H9 (cell line): ENCODE measurements at regions not wholly inside any gene's neighbourhood (a gene's known extent, or its start where the extent isn't known, plus 50 kb on each side); places are given as distances from the start of the nearest gene placed in this dataset.
A peak's percentile ranks its signal among the peaks of the same experiment; 100 is the strongest.

Experiments used
- DNase-seq: peaks from one replicate; pipeline ENCODE4 v3.0.0-alpha.2; 2017
- H2AFZ ChIP-seq: one replicate; pipeline ENCODE4 v1.6.1; 2013; ENCODE audit warnings: mild to moderate bottlenecking, low read length, control low read depth, moderate library complexity
- H2AK5ac ChIP-seq: 2 replicates; pipeline ENCODE4 v1.6.1; 2013; ENCODE audit warnings: low read length, control low read depth, mixed read lengths; ENCODE audit not compliant: insufficient read length
- H2BK120ac ChIP-seq: one replicate; pipeline ENCODE4 v1.6.1; 2013; ENCODE audit warnings: low read depth, mild to moderate bottlenecking, low read length, control low read depth, inconsistent platforms; ENCODE audit not compliant: poor library complexity, severe bottlenecking
- H2BK12ac ChIP-seq: 2 replicates; pipeline ENCODE4 v1.6.1; 2013; ENCODE audit warnings: low read length, control low read depth, mixed read lengths, low read depth; ENCODE audit not compliant: insufficient read length
- H2BK15ac ChIP-seq: 2 replicates; pipeline ENCODE4 v1.6.1; 2013; ENCODE audit warnings: low read depth, low read length, control low read depth
- H2BK20ac ChIP-seq: one replicate; pipeline ENCODE4 v1.6.1; 2013; ENCODE audit warnings: low read depth, mild to moderate bottlenecking, low read length, control low read depth, inconsistent platforms; ENCODE audit not compliant: poor library complexity, severe bottlenecking
- H2BK5ac ChIP-seq: 2 replicates; pipeline ENCODE4 v1.6.1; 2013; ENCODE audit warnings: low read length, control low read depth, mixed read lengths; ENCODE audit not compliant: insufficient read length
- H3K14ac ChIP-seq: 2 replicates; pipeline ENCODE4 v1.6.1; 2013; ENCODE audit warnings: low read length, control low read depth; ENCODE audit not compliant: insufficient read depth
- H3K18ac ChIP-seq: 2 replicates; pipeline ENCODE4 v1.6.1; 2013; ENCODE audit warnings: low read depth, mild to moderate bottlenecking, mixed read lengths, low read length, control low read depth; ENCODE audit not compliant: insufficient read length
- H3K23ac ChIP-seq: 2 replicates; pipeline ENCODE4 v1.6.1; 2013; ENCODE audit warnings: low read length, control low read depth, mixed read lengths, low read depth; ENCODE audit not compliant: insufficient read length
- H3K23me2 ChIP-seq: 2 replicates; pipeline ENCODE4 v1.6.1; 2013; ENCODE audit warnings: low read depth, mild to moderate bottlenecking, mixed read lengths, low read length, control low read depth; ENCODE audit not compliant: insufficient read length, poor library complexity, severe bottlenecking
- H3K27ac ChIP-seq: 2 replicates; pipeline ENCODE4 v1.5.1; 2013; ENCODE audit warnings: low read length, control low read depth, mixed read lengths, low read depth; ENCODE audit not compliant: insufficient read length
- H3K27me3 ChIP-seq: 2 replicates; pipeline ENCODE4 v1.6.1; 2013; ENCODE audit warnings: low read length, control low read depth, inconsistent platforms; ENCODE audit not compliant: insufficient read depth
- H3K4ac ChIP-seq: 2 replicates; pipeline ENCODE4 v1.6.1; 2013; ENCODE audit warnings: low read depth, mild to moderate bottlenecking, control low read depth, inconsistent platforms, low read length, moderate library complexity
- H3K4me1 ChIP-seq: 2 replicates; pipeline ENCODE4 v1.6.1; 2013; ENCODE audit warnings: low read length, control low read depth, inconsistent platforms; ENCODE audit not compliant: insufficient read depth
- H3K4me2 ChIP-seq: 2 replicates; pipeline ENCODE4 v1.6.1; 2013; ENCODE audit warnings: low read length, control low read depth, mixed read lengths; ENCODE audit not compliant: insufficient read length, insufficient read depth
- H3K56ac ChIP-seq: 2 replicates; pipeline ENCODE4 v1.6.1; 2013; ENCODE audit warnings: low read depth, mild to moderate bottlenecking, mixed read lengths, low read length, control low read depth; ENCODE audit not compliant: insufficient read length
- H3K79me1 ChIP-seq: 2 replicates; pipeline ENCODE4 v1.6.1; 2013; ENCODE audit warnings: low read depth, mild to moderate bottlenecking, moderate library complexity, low read length, control low read depth, inconsistent platforms; ENCODE audit not compliant: insufficient read depth, poor library complexity, severe bottlenecking
- H3K79me2 ChIP-seq: 2 replicates; pipeline ENCODE4 v1.6.1; 2013; ENCODE audit warnings: low read length, control low read depth, inconsistent platforms; ENCODE audit not compliant: insufficient read depth
- H3K9ac ChIP-seq: 2 replicates; pipeline ENCODE4 v1.6.1; 2013; ENCODE audit warnings: low read length, control low read depth, mixed read lengths; ENCODE audit not compliant: insufficient read length; ENCODE audit errors: extremely low read depth
- H3K9me3 ChIP-seq: one replicate; pipeline ENCODE4 v1.6.1; 2013; ENCODE audit warnings: low read depth, low read length, inconsistent platforms; ENCODE audit not compliant: control insufficient read depth
- H3T11ph ChIP-seq: one replicate; pipeline ENCODE4 v1.6.1; 2013; ENCODE audit warnings: mild to moderate bottlenecking, low read length, control low read depth, inconsistent platforms
- H4K20me1 ChIP-seq: one replicate; pipeline ENCODE4 v1.6.1; 2013; ENCODE audit not compliant: control insufficient read depth, insufficient read length, insufficient read depth
- H4K5ac ChIP-seq: 2 replicates; pipeline ENCODE4 v1.6.1; 2013; ENCODE audit warnings: low read depth, mild to moderate bottlenecking, mixed read lengths, low read length, control low read depth; ENCODE audit not compliant: insufficient read length
- H4K8ac ChIP-seq: replicated peaks from 2 replicates; pipeline ENCODE4 v1.6.1; 2013; ENCODE audit warnings: low read length, control low read depth, mixed read lengths, low read depth; ENCODE audit not compliant: insufficient read length
- H4K91ac ChIP-seq: 2 replicates; pipeline ENCODE4 v1.6.1; 2013; ENCODE audit warnings: low read depth, mild to moderate bottlenecking, moderate library complexity, mixed read lengths, low read length, control low read depth; ENCODE audit not compliant: insufficient read length
- H3K27ac Mint-ChIP-seq, 3 experiments: 2 replicates in 2 of 3; 3 replicates in 1 of 3; pipeline ENCODE4 v1.8.0; 2020 to 2021; ENCODE audit warnings: mixed read lengths in 3 of 3, mild to moderate bottlenecking in 1 of 3, moderate library complexity in 1 of 3
- H3K27me3 Mint-ChIP-seq: 2 replicates; pipeline ENCODE4 v1.8.0; 2021; ENCODE audit warnings: low read depth, mild to moderate bottlenecking, moderate library complexity, mixed read lengths
- H3K36me3 Mint-ChIP-seq, 3 experiments: 2 replicates in 2 of 3; 3 replicates in 1 of 3; pipeline ENCODE4 v1.8.0; 2020 to 2021; ENCODE audit warnings: low read depth in 3 of 3, mixed read lengths in 3 of 3; ENCODE audit not compliant: insufficient read depth in 1 of 3
- H3K4me1 Mint-ChIP-seq, 2 experiments: 2 replicates each; pipeline ENCODE4 v1.8.0; 2020; ENCODE audit warnings: mixed read lengths in 2 of 2
- H3K4me3 Mint-ChIP-seq, 2 experiments: 2 replicates in 1 of 2; 3 replicates in 1 of 2; pipeline ENCODE4 v1.8.0; 2020 to 2021; ENCODE audit warnings: mild to moderate bottlenecking in 2 of 2, mixed read lengths in 2 of 2, moderate library complexity in 1 of 2
- H3K9me3 Mint-ChIP-seq, 2 experiments: 2 replicates in 1 of 2; 3 replicates in 1 of 2; pipeline ENCODE4 v1.8.0; 2020; ENCODE audit warnings: mild to moderate bottlenecking in 2 of 2, mixed read lengths in 2 of 2, moderate library complexity in 1 of 2
- CTCF ChIP-seq: fragments of 200-600 bp; sonication (generic); conservative IDR thresholded peaks from 3 replicates; pipeline ENCODE4 v1.8.0; 2021; ENCODE audit warnings: antibody characterized with exemption, mild to moderate bottlenecking
- WGBS: extraction: QIAGEN DNeasy Blood & Tissue Kit; methylation state at CpG from one replicate; pipeline ENCODE4 v1.1.7; 2013; ENCODE audit warnings: missing lambda C conversion rate, low lambda C conversion rate, mixed read lengths; ENCODE audit not compliant: insufficient read length; ENCODE audit errors: extremely low coverage; 5-methylcytosine and 5-hydroxymethylcytosine counted together

GRCh38 chr1:94629259-94630181, 88.0 kb upstream of the F3 start:
- no peaks in the 10 kb centered on the region for H3K23me2 ChIP-seq
- H3K14ac ChIP-seq = no peak overlapping the region
- no peaks in the 10 kb centered on the region for H3K79me1 ChIP-seq
- Mint-ChIP-seq H3K27ac (no peak overlapping the region), H3K4me3 (no peak overlapping the region), H3K4me1 (peaks cover 23 to 31% of the 10 kb centered on the region in 2 experiments), H3K9me3 (no peaks in the 10 kb centered on the region), H3K36me3 (no peaks in the 10 kb centered on the region), H3K27me3 (peaks cover 2% of the 10 kb centered on the region; the same call in 1 of the 2 replicates)
- H2BK15ac ChIP-seq = no peak overlapping the region
- no peak overlapping the region for H3T11ph ChIP-seq
- H3K27ac ChIP-seq = no peak overlapping the region
- no CpG with 5 or more reads among the region's 16 CpGs for WGBS
- H3K4me2 ChIP-seq = no peak overlapping the region
- H4K5ac ChIP-seq = no peak overlapping the region
- no peak overlapping the region for H3K4ac ChIP-seq
- no peak overlapping the region for H2BK120ac ChIP-seq
- H2BK20ac ChIP-seq = no peak overlapping the region
- no peak overlapping the region for H4K91ac ChIP-seq
- no peaks in the 10 kb centered on the region for H3K27me3 ChIP-seq
- no peak overlapping the region for H3K56ac ChIP-seq
- no peaks in the 10 kb centered on the region for H4K20me1 ChIP-seq
- H3K23ac ChIP-seq = no peak overlapping the region
- no peak overlapping the region for H2AK5ac ChIP-seq
- no peaks in the 10 kb centered on the region for H3K4me1 ChIP-seq
- no peak for DNase-seq
- H3K18ac ChIP-seq = no peak overlapping the region
- no peaks in the 10 kb centered on the region for H3K79me2 ChIP-seq
- no peak overlapping the region for H2BK12ac ChIP-seq
- H3K9ac ChIP-seq = no peak overlapping the region
- TF ChIP-seq CTCF = peak; percentile 28; the same call in 2 of the 3 replicates
- no peak overlapping the region for H2BK5ac ChIP-seq
- no peaks in the 10 kb centered on the region for H3K9me3 ChIP-seq
- no peak overlapping the region for H2AFZ ChIP-seq
- no peak overlapping the region for H4K8ac ChIP-seq
